ENCODE measurements at regions not wholly inside any gene's neighbourhood (a gene's known extent, or its start where the extent isn't known, plus 50 kb on each side); places are given as distances from the start of the nearest gene placed in this dataset.

- H4K91ac ChIP-seq (ENCODE audit: low read depth, low read length, poor library complexity), result no peak overlapping the region
- no peak overlapping the region for H3K14ac ChIP-seq (ENCODE audit: low read length)
- peaks cover 2 to 3% of the 10 kb centered on the region in 2 donors for H3K4me1 ChIP-seq (ENCODE audit: control insufficient read depth in 2 of 2, insufficient read depth in 1 of 2, low read depth in 1 of 2, low read length in 2 of 2)
- no peak overlapping the region for H2BK5ac ChIP-seq (ENCODE audit: low read length)
- no peak overlapping the region for H3K27ac ChIP-seq (replicated peaks; ENCODE audit: low read length)
- no peak overlapping the region for H3K4ac ChIP-seq (ENCODE audit: low read length)
- H3K18ac ChIP-seq (ENCODE audit: low read length), result no peak overlapping the region
- H2BK15ac ChIP-seq (ENCODE audit: low read length), result no peak overlapping the region
- H3K9ac ChIP-seq (ENCODE audit: low read depth, low read length, poor library complexity), result no peak overlapping the region
- DNase-seq (ENCODE audit: low spot score), result no peak
- no peaks in the 10 kb centered on the region for H3K36me3 ChIP-seq (replicated peaks in 1 of 2; ENCODE audit: control insufficient read depth in 2 of 2, insufficient read depth in 2 of 2, low read length in 2 of 2)
- H2AFZ ChIP-seq (ENCODE audit: low read length), result no peak overlapping the region
- WGBS, 2 donors (ENCODE audit: extremely low coverage in 2 of 2, insufficient read length in 2 of 2, insufficient replicate concordance in 1 of 2), result no CpG with 5 or more reads among the region's 2 CpGs
- no peak overlapping the region for H2BK12ac ChIP-seq (ENCODE audit: low read length)
- no peak overlapping the region for H4K8ac ChIP-seq (ENCODE audit: low read depth, low read length)
- H3K27me3 ChIP-seq (ENCODE audit: control insufficient read depth in 3 of 3, insufficient read depth in 3 of 3, low read depth in 1 of 3, low read length in 3 of 3), result no peaks in the 10 kb centered on the region
- no peak overlapping the region for H3K4me3 ChIP-seq (ENCODE audit: low read length in 2 of 2)
- no peak overlapping the region for H2AK5ac ChIP-seq (ENCODE audit: low read depth, low read length)
- no peak overlapping the region for H3K23ac ChIP-seq (ENCODE audit: low read depth, low read length, poor library complexity)
- no peak overlapping the region for H2BK120ac ChIP-seq (ENCODE audit: low read depth, low read length)
- no peak overlapping the region for H3K4me2 ChIP-seq (ENCODE audit: insufficient read depth, low read length, poor library complexity, severe bottlenecking)
- no peaks in the 10 kb centered on the region for H3K79me1 ChIP-seq (ENCODE audit: low read depth, low read length)
- H3K9me3 ChIP-seq (replicated peaks in 1 of 2; ENCODE audit: control insufficient read depth in 2 of 2, insufficient read depth in 1 of 2, low read depth in 1 of 2, low read length in 2 of 2), result peaks cover 0 to 5% of the 10 kb centered on the region in 2 donors
Measured at GRCh38 chr13:105338773-105339172, 1196.7 kb downstream of the EFNB2 start.

GRCh38 chr13:105338006-105338405, 1197.5 kb downstream of the EFNB2 start:
- no peak for DNase-seq (ENCODE audit: low spot score)
- WGBS, 2 donors (ENCODE audit: extremely low coverage in 2 of 2, insufficient read length in 2 of 2, insufficient replicate concordance in 1 of 2), result no CpG with 5 or more reads among the region's 6 CpGs
- no peak overlapping the region for H2BK120ac ChIP-seq (ENCODE audit: low read depth, low read length)
- no peaks in the 10 kb centered on the region for H3K27me3 ChIP-seq (ENCODE audit: control insufficient read depth in 3 of 3, insufficient read depth in 3 of 3, low read depth in 1 of 3, low read length in 3 of 3)
- no peak overlapping the region for H4K91ac ChIP-seq (ENCODE audit: low read depth, low read length, poor library complexity)
- H3K23ac ChIP-seq (ENCODE audit: low read depth, low read length, poor library complexity), result no peak overlapping the region
- no peak overlapping the region for H2BK5ac ChIP-seq (ENCODE audit: low read length)
- H3K36me3 ChIP-seq (replicated peaks in 1 of 2; ENCODE audit: control insufficient read depth in 2 of 2, insufficient read depth in 2 of 2, low read length in 2 of 2), result no peaks in the 10 kb centered on the region
- no peak overlapping the region for H3K14ac ChIP-seq (ENCODE audit: low read length)
- H2BK12ac ChIP-seq (ENCODE audit: low read length), result no peak overlapping the region
- no peak overlapping the region for H4K8ac ChIP-seq (ENCODE audit: low read depth, low read length)
- peaks cover 3 to 4% of the 10 kb centered on the region in 2 donors for H3K4me1 ChIP-seq (ENCODE audit: control insufficient read depth in 2 of 2, insufficient read depth in 1 of 2, low read depth in 1 of 2, low read length in 2 of 2)
- no peak overlapping the region for H3K4me2 ChIP-seq (ENCODE audit: insufficient read depth, low read length, poor library complexity, severe bottlenecking)
- H3K9ac ChIP-seq (ENCODE audit: low read depth, low read length, poor library complexity), result no peak overlapping the region
- peaks cover 0 to 5% of the 10 kb centered on the region in 2 donors for H3K9me3 ChIP-seq (replicated peaks in 1 of 2; ENCODE audit: control insufficient read depth in 2 of 2, insufficient read depth in 1 of 2, low read depth in 1 of 2, low read length in 2 of 2)
- no peak overlapping the region for H2AFZ ChIP-seq (ENCODE audit: low read length)
- no peak overlapping the region for H3K4me3 ChIP-seq (ENCODE audit: low read length in 2 of 2)
- no peak overlapping the region for H3K18ac ChIP-seq (ENCODE audit: low read length)
- H3K79me1 ChIP-seq (ENCODE audit: low read depth, low read length), result no peaks in the 10 kb centered on the region
- no peak overlapping the region for H3K4ac ChIP-seq (ENCODE audit: low read length)
- H2BK15ac ChIP-seq (ENCODE audit: low read length), result no peak overlapping the region
- H3K27ac ChIP-seq (replicated peaks; ENCODE audit: low read length), result no peak overlapping the region
- H2AK5ac ChIP-seq (ENCODE audit: low read depth, low read length), result no peak overlapping the region

GRCh38 chr13:105336706-105337576, 1198.5 kb downstream of the EFNB2 start:
- H3K9me3 ChIP-seq (replicated peaks in 1 of 2; ENCODE audit: control insufficient read depth in 2 of 2, insufficient read depth in 1 of 2, low read depth in 1 of 2, low read length in 2 of 2), result no peaks in the 10 kb centered on the region
- no peak for DNase-seq (ENCODE audit: low spot score)
- H3K27ac ChIP-seq (replicated peaks; ENCODE audit: low read length), result no peak overlapping the region
- H2BK15ac ChIP-seq (ENCODE audit: low read length), result no peak overlapping the region
- H3K4me3 ChIP-seq (ENCODE audit: low read length in 2 of 2), result no peak overlapping the region
- H2BK5ac ChIP-seq (ENCODE audit: low read length), result no peak overlapping the region
- no CpG with 5 or more reads among the region's 7 CpGs for WGBS, 2 donors (ENCODE audit: extremely low coverage in 2 of 2, insufficient read length in 2 of 2, insufficient replicate concordance in 1 of 2)
- H4K91ac ChIP-seq (ENCODE audit: low read depth, low read length, poor library complexity), result no peak overlapping the region
- no peak overlapping the region for H3K14ac ChIP-seq (ENCODE audit: low read length)
- H3K18ac ChIP-seq (ENCODE audit: low read length), result no peak overlapping the region
- no peaks in the 10 kb centered on the region for H3K79me1 ChIP-seq (ENCODE audit: low read depth, low read length)
- H3K36me3 ChIP-seq (replicated peaks in 1 of 2; ENCODE audit: control insufficient read depth in 2 of 2, insufficient read depth in 2 of 2, low read length in 2 of 2), result no peaks in the 10 kb centered on the region
- no peaks in the 10 kb centered on the region for H3K27me3 ChIP-seq (ENCODE audit: control insufficient read depth in 3 of 3, insufficient read depth in 3 of 3, low read depth in 1 of 3, low read length in 3 of 3)
- peaks cover 3 to 4% of the 10 kb centered on the region in 2 donors for H3K4me1 ChIP-seq (ENCODE audit: control insufficient read depth in 2 of 2, insufficient read depth in 1 of 2, low read depth in 1 of 2, low read length in 2 of 2)
- no peak overlapping the region for H2AFZ ChIP-seq (ENCODE audit: low read length)
- no peak overlapping the region for H3K9ac ChIP-seq (ENCODE audit: low read depth, low read length, poor library complexity)
- no peak overlapping the region for H3K4me2 ChIP-seq (ENCODE audit: insufficient read depth, low read length, poor library complexity, severe bottlenecking)
- H3K4ac ChIP-seq (ENCODE audit: low read length), result no peak overlapping the region
- H4K8ac ChIP-seq (ENCODE audit: low read depth, low read length), result no peak overlapping the region
- no peak overlapping the region for H3K23ac ChIP-seq (ENCODE audit: low read depth, low read length, poor library complexity)
- H2AK5ac ChIP-seq (ENCODE audit: low read depth, low read length), result no peak overlapping the region
- no peak overlapping the region for H2BK120ac ChIP-seq (ENCODE audit: low read depth, low read length)
- H2BK12ac ChIP-seq (ENCODE audit: low read length), result no peak overlapping the region

GRCh38 chr13:105334211-105334610, 1201.3 kb downstream of the EFNB2 start:
- Histone ChIP-seq H3K23ac (ENCODE audit: low read depth, low read length, poor library complexity) (no peak overlapping the region), H2BK15ac (ENCODE audit: low read length) (no peak overlapping the region), H2AK5ac (ENCODE audit: low read depth, low read length) (no peak overlapping the region), H3K9ac (ENCODE audit: low read depth, low read length, poor library complexity) (no peak overlapping the region), H3K4me2 (ENCODE audit: insufficient read depth, low read length, poor library complexity, severe bottlenecking) (no peak overlapping the region), H3K4me3 (ENCODE audit: low read length in 2 of 2) (no peak overlapping the region), H2BK5ac (ENCODE audit: low read length) (no peak overlapping the region), H3K79me1 (ENCODE audit: low read depth, low read length) (no peaks in the 10 kb centered on the region), H3K27me3 (ENCODE audit: control insufficient read depth in 3 of 3, insufficient read depth in 3 of 3, low read depth in 1 of 3, low read length in 3 of 3) (no peaks in the 10 kb centered on the region), H2BK12ac (ENCODE audit: low read length) (no peak overlapping the region), H3K4ac (ENCODE audit: low read length) (no peak overlapping the region), H2BK120ac (ENCODE audit: low read depth, low read length) (no peak overlapping the region), H3K18ac (ENCODE audit: low read length) (no peak overlapping the region), H3K4me1 (ENCODE audit: control insufficient read depth in 2 of 2, insufficient read depth in 1 of 2, low read depth in 1 of 2, low read length in 2 of 2) (peaks cover 3 to 4% of the 10 kb centered on the region in 2 donors), H3K14ac (ENCODE audit: low read length) (no peak overlapping the region), H3K9me3 (replicated peaks in 1 of 2; ENCODE audit: control insufficient read depth in 2 of 2, insufficient read depth in 1 of 2, low read depth in 1 of 2, low read length in 2 of 2) (peaks cover 0 to 2% of the 10 kb centered on the region in 2 donors), H4K8ac (ENCODE audit: low read depth, low read length) (no peak overlapping the region), H2AFZ (ENCODE audit: low read length) (peak overlapping the region; percentile 48), H4K91ac (ENCODE audit: low read depth, low read length, poor library complexity) (no peak overlapping the region), H3K27ac (replicated peaks; ENCODE audit: low read length) (no peak overlapping the region), H3K36me3 (replicated peaks in 1 of 2; ENCODE audit: control insufficient read depth in 2 of 2, insufficient read depth in 2 of 2, low read length in 2 of 2) (no peaks in the 10 kb centered on the region)
- DNase-seq (ENCODE audit: low spot score), result no peak
- WGBS, 2 donors (ENCODE audit: extremely low coverage in 2 of 2, insufficient read length in 2 of 2, insufficient replicate concordance in 1 of 2), result no CpG with 5 or more reads among the region's 3 CpGs

Data from neuronal stem cell (in vitro differentiated cells).